ENCODE measurements at regions not wholly inside any gene's neighbourhood (a gene's known extent, or its start where the extent isn't known, plus 50 kb on each side); places are given as distances from the start of the nearest gene placed in this dataset.

- ATAC-seq, result no peak
These were observed 51.4 kb upstream of the KANK4 start for GRCh38 chr1:62370594-62370993.

- no peak for ATAC-seq
These were observed 52.1 kb upstream of the KANK4 start for GRCh38 chr1:62371375-62371774.

GRCh38 chr1:62373221-62373620 lies 54.0 kb upstream of the KANK4 start:
- ATAC-seq, result no peak

- ATAC-seq, result no peak
These were observed 57.9 kb upstream of the KANK4 start for GRCh38 chr1:62377043-62377562.

- ATAC-seq, result no peak
These were observed 56.7 kb upstream of the USP1 start for GRCh38 chr1:62380181-62380580.

- no peak for ATAC-seq
These were observed 54.8 kb upstream of the USP1 start for GRCh38 chr1:62381831-62382657.

- ATAC-seq, result no peak
These were observed 54.2 kb upstream of the USP1 start for GRCh38 chr1:62382658-62382955.

- peak; percentile 59 for ATAC-seq
These were observed 52.4 kb upstream of the USP1 start for GRCh38 chr1:62384276-62385005.

- ATAC-seq, result no peak
These were observed 50.9 kb upstream of the USP1 start for GRCh38 chr1:62385923-62386322.

- ATAC-seq, result no peak
These were observed 50.3 kb upstream of the USP1 start for GRCh38 chr1:62386351-62387121.
